B cell (primary cell): ENCODE measurements at regions not wholly inside any gene's neighbourhood (a gene's known extent, or its start where the extent isn't known, plus 50 kb on each side); places are given as distances from the start of the nearest gene placed in this dataset.

ENCODE experiments used
- ATAC-seq: fragments of 200-7000 bp; cut with Tn5 transposase; one replicate; pipeline ENCODE4 v1.10.0; 2021; ENCODE audit warnings: low read depth, mild to moderate bottlenecking, moderate number of reproducible peaks, moderate library complexity
- CTCF ChIA-PET: fragments of 350-600 bp; sonication (Branson Sonifier 250); formaldehyde crosslinking; loops from one replicate; lab custom pipeline; 2021; ENCODE audit warnings: antibody characterized with exemption, inconsistent platforms; lab: Charles Lee
- POLR2A ChIA-PET: fragments of 350-600 bp; sonication (Branson Sonifier 250); formaldehyde crosslinking; loops from one replicate; lab custom pipeline; 2021; ENCODE audit warnings: antibody characterized with exemption; lab: Charles Lee
- DNase-seq: peaks from one replicate; pipeline ENCODE4 v3.0.0; 2013
- H2AFZ ChIP-seq: 2 replicates; pipeline ENCODE4 v1.6.1; 2012; ENCODE audit warnings: mild to moderate bottlenecking, low read depth, low read length; ENCODE audit not compliant: insufficient read depth, poor library complexity, severe bottlenecking
- H3K27ac ChIP-seq, 2 donors: 1 replicate in 1 of 2; 2 replicates in 1 of 2; pipeline ENCODE4 v1.5.1; 2012 to 2013; ENCODE audit warnings: low read length in 2 of 2, mild to moderate bottlenecking in 2 of 2, moderate library complexity in 1 of 2
- H3K27me3 ChIP-seq, 4 experiments: fragments of 200-600 bp in 1 of 4; sonication (generic) in 1 of 4; replicated peaks in 1 of 4; 1 replicate in 2 of 4; 2 replicates in 2 of 4; pipeline versions ENCODE4 v1.6.1 to v1.7.0; 2013 to 2016; ENCODE audit warnings: low read length in 3 of 4, mild to moderate bottlenecking in 2 of 4, mixed read lengths in 1 of 4, moderate library complexity in 1 of 4; ENCODE audit not compliant: insufficient read depth in 4 of 4, control insufficient read depth in 3 of 4; ENCODE audit errors: control extremely low read depth in 1 of 4
- H3K36me3 ChIP-seq, 2 experiments: replicated peaks in 1 of 2; 1 replicate in 1 of 2; 2 replicates in 1 of 2; pipeline versions ENCODE4 v1.6.1 to v1.7.1; 2013; ENCODE audit warnings: low read length in 1 of 2; ENCODE audit not compliant: insufficient read depth in 2 of 2, control insufficient read depth in 1 of 2; ENCODE audit errors: control extremely low read depth in 1 of 2, extremely low read depth in 1 of 2
- H3K4me1 ChIP-seq, 2 donors: fragments of 200-600 bp in 1 of 2; sonication (generic) in 1 of 2; 1 replicate in 1 of 2; 2 replicates in 1 of 2; pipeline versions ENCODE4 v1.5.1 to v1.6.1; 2013 to 2017; ENCODE audit warnings: low read length in 2 of 2; ENCODE audit not compliant: control insufficient read depth in 2 of 2, insufficient read depth in 2 of 2
- H3K4me2 ChIP-seq: replicated peaks from 2 replicates; pipeline ENCODE3; 2012; ENCODE audit warnings: mild to moderate bottlenecking, low read depth, low read length; ENCODE audit not compliant: poor library complexity, severe bottlenecking
- H3K4me3 ChIP-seq, 5 experiments: fragments of 200-600 bp in 1 of 5; sonication (generic) in 1 of 5; 1 replicate in 3 of 5; 2 replicates in 2 of 5; pipeline versions ENCODE4 v1.5.1 to v1.7.0; 2011 to 2016; ENCODE audit warnings: low read length in 4 of 5, mild to moderate bottlenecking in 4 of 5, low read depth in 2 of 5, control low read depth in 1 of 5, moderate library complexity in 1 of 5; ENCODE audit not compliant: insufficient read depth in 1 of 5; ENCODE audit errors: control extremely low read depth in 1 of 5, extremely low read depth in 1 of 5
- H3K79me2 ChIP-seq: fragments of 200-600 bp; sonication (generic); one replicate; pipeline ENCODE4 v1.6.0; 2016; ENCODE audit warnings: low read length; ENCODE audit not compliant: control insufficient read depth, insufficient read depth
- H3K9ac ChIP-seq: fragments of 200-600 bp; sonication (generic); 2 replicates; pipeline ENCODE4 v1.6.1; 2017; ENCODE audit warnings: mild to moderate bottlenecking, low read length, moderate library complexity
- H3K9me3 ChIP-seq, 3 donors: one replicate each; pipeline versions ENCODE4 v1.6.1 to v1.7.1; 2013; ENCODE audit warnings: low read length in 2 of 3; ENCODE audit not compliant: control insufficient read depth in 2 of 3, insufficient read depth in 1 of 3; ENCODE audit errors: control extremely low read depth in 1 of 3
- H4K20me1 ChIP-seq: 2 replicates; pipeline ENCODE4 v1.6.0; 2012; ENCODE audit warnings: mild to moderate bottlenecking, low read length; ENCODE audit not compliant: insufficient read depth, control insufficient read depth, poor library complexity, severe bottlenecking
- H3K27ac Mint-ChIP-seq: one replicate; pipeline ENCODE4 v1.8.0; 2021; ENCODE audit warnings: mixed read lengths
- H3K27me3 Mint-ChIP-seq: one replicate; pipeline ENCODE4 v1.8.0; 2021; ENCODE audit warnings: mixed read lengths
- H3K4me1 Mint-ChIP-seq: one replicate; pipeline ENCODE4 v1.8.0; 2021; ENCODE audit warnings: mixed read lengths
- H3K4me3 Mint-ChIP-seq: one replicate; pipeline ENCODE4 v1.8.0; 2021; ENCODE audit warnings: mixed read lengths
- H3K9me3 Mint-ChIP-seq: one replicate; pipeline ENCODE4 v1.8.0; 2022; ENCODE audit warnings: mixed read lengths; ENCODE audit not compliant: insufficient read depth
- CTCF ChIP-seq: fragments of 200-600 bp; IDR thresholded peaks from one replicate; pipeline ENCODE4 v1.8.0; 2022; ENCODE audit warnings: antibody characterized with exemption, mild to moderate bottlenecking
- EZH2 ChIP-seq: IDR thresholded peaks from 2 replicates; pipeline ENCODE4 v1.6.1; 2012; ENCODE audit warnings: borderline replicate concordance, low read depth, mild to moderate bottlenecking, moderate library complexity, low read length; ENCODE audit not compliant: insufficient read depth, poor library complexity, severe bottlenecking
- WGBS: methylation state at CpG from one replicate; pipeline ENCODE4 v1.1.5; 2013; ENCODE audit warnings: missing lambda C conversion rate; ENCODE audit not compliant: insufficient coverage; 5-methylcytosine and 5-hydroxymethylcytosine counted together
- intact Hi-C: fragments of 100-400 bp; cut with micrococcal nuclease; formaldehyde crosslinking; loops from one replicate; pipeline ENCODE4 v1.10.0; 2022

GRCh38 chr6:23181356-23182110, 612.2 kb downstream of the HDGFL1 start:
- TF ChIP-seq EZH2 (no peak), CTCF (no peak)
- WGBS, result no CpG with 5 or more reads among the region's 7 CpGs
- DNase-seq, result no peak
- H3K9me3 ChIP-seq, result no peaks in the 10 kb centered on the region
- no peak overlapping the region for H3K4me3 Mint-ChIP-seq
- no peak for ATAC-seq
- H3K4me2 ChIP-seq, result no peak overlapping the region
- H3K9me3 Mint-ChIP-seq, result no peaks in the 10 kb centered on the region
- no peak overlapping the region for H3K9ac ChIP-seq
- no peaks in the 10 kb centered on the region for H3K27me3 Mint-ChIP-seq
- no peaks in the 10 kb centered on the region for H3K36me3 ChIP-seq
- no peaks in the 10 kb centered on the region for H3K79me2 ChIP-seq
- ChIA-PET CTCF (no interaction called here), POLR2A (no interaction called here)
- no peak overlapping the region for H3K27ac Mint-ChIP-seq
- no peak overlapping the region for H3K4me3 ChIP-seq
- intact Hi-C loops, result no loop called here
- H3K27me3 ChIP-seq, result no peaks in the 10 kb centered on the region
- no peak overlapping the region for H2AFZ ChIP-seq
- no peaks in the 10 kb centered on the region for H3K4me1 ChIP-seq
- H3K4me1 Mint-ChIP-seq, result no peaks in the 10 kb centered on the region
- no peak overlapping the region for H3K27ac ChIP-seq
- no peaks in the 10 kb centered on the region for H4K20me1 ChIP-seq

- Mint-ChIP-seq H3K4me1 (no peaks in the 10 kb centered on the region), H3K27ac (no peak overlapping the region), H3K27me3 (no peaks in the 10 kb centered on the region), H3K4me3 (no peak overlapping the region), H3K9me3 (no peaks in the 10 kb centered on the region)
- ChIA-PET CTCF (no interaction called here), POLR2A (no interaction called here)
- intact Hi-C loops, result no loop called here
- H3K27me3 ChIP-seq, result no peaks in the 10 kb centered on the region
- 90% methylated on average over 5 of the region's 7 CpGs for WGBS
- DNase-seq, result no peak
- H3K27ac ChIP-seq, result no peak overlapping the region
- H4K20me1 ChIP-seq, result no peaks in the 10 kb centered on the region
- TF ChIP-seq EZH2, result no peak
- TF ChIP-seq CTCF, result no peak
- H3K4me1 ChIP-seq, result no peaks in the 10 kb centered on the region
- H3K36me3 ChIP-seq, result no peaks in the 10 kb centered on the region
- ATAC-seq, result no peak
- H3K4me3 ChIP-seq, result no peak overlapping the region
- H3K9ac ChIP-seq, result no peak overlapping the region
- no peaks in the 10 kb centered on the region for H3K9me3 ChIP-seq
- no peak overlapping the region for H3K4me2 ChIP-seq
- H3K79me2 ChIP-seq, result no peaks in the 10 kb centered on the region
- no peak overlapping the region for H2AFZ ChIP-seq
Observed at GRCh38 chr6:23183846-23184245, 614.5 kb downstream of the HDGFL1 start.
